Lung (tissue), 11 donors: ENCODE measurements at regions not wholly inside any gene's neighbourhood (a gene's known extent, or its start where the extent isn't known, plus 50 kb on each side); places are given as distances from the start of the nearest gene placed in this dataset.
"Not testable (repeated sequence)": the region's sequence is repeated elsewhere in the genome, so short reads cannot be mapped to it uniquely, and the experiment has no call there.

Source experiments
- ATAC-seq: fragments of 200-7000 bp; cut with Tn5 transposase; one replicate; pipeline ENCODE4 v1.9.1; 2020; ENCODE audit warnings: moderate number of reproducible peaks; ENCODE audit not compliant: insufficient read depth, low FRiP score
- DNase-seq, 3 donors: peaks; one replicate each; pipeline ENCODE4 v3.0.0-alpha.2; 2013 to 2017
- H3K27ac ChIP-seq, 2 donors: one replicate each; pipeline ENCODE4 v1.5.1; 2013; ENCODE audit warnings: mild to moderate bottlenecking in 2 of 2, moderate library complexity in 2 of 2, control low read depth in 1 of 2, inconsistent platforms in 1 of 2, low read depth in 1 of 2, low read length in 1 of 2
- H3K27me3 ChIP-seq, 3 donors: one replicate each; pipeline ENCODE4 v1.5.1; 2013; ENCODE audit warnings: low read length in 2 of 3; ENCODE audit not compliant: control insufficient read depth in 3 of 3, insufficient read depth in 3 of 3
- H3K36me3 ChIP-seq, 4 donors: one replicate each; pipeline ENCODE4 v1.5.1; 2013; ENCODE audit warnings: low read length in 4 of 4, mild to moderate bottlenecking in 1 of 4, moderate library complexity in 1 of 4; ENCODE audit not compliant: control insufficient read depth in 4 of 4, insufficient read depth in 4 of 4
- H3K4me1 ChIP-seq, 5 donors: one replicate each; pipeline ENCODE4 v1.5.1; 2013; ENCODE audit warnings: low read length in 5 of 5, mild to moderate bottlenecking in 2 of 5, moderate library complexity in 1 of 5; ENCODE audit not compliant: control insufficient read depth in 5 of 5, insufficient read depth in 5 of 5
- H3K4me3 ChIP-seq: one replicate; pipeline ENCODE4 v1.5.1; 2013; ENCODE audit warnings: mild to moderate bottlenecking, control low read depth, moderate library complexity
- H3K9ac ChIP-seq, 2 donors: one replicate each; pipeline ENCODE4 v1.5.1; 2013; ENCODE audit warnings: low read length in 2 of 2, control low read depth in 1 of 2; ENCODE audit not compliant: insufficient read depth in 1 of 2
- H3K9me3 ChIP-seq, 4 donors: one replicate each; pipeline ENCODE4 v1.5.1; 2013; ENCODE audit warnings: low read length in 3 of 4, mild to moderate bottlenecking in 1 of 4, moderate library complexity in 1 of 4; ENCODE audit not compliant: control insufficient read depth in 4 of 4, insufficient read depth in 3 of 4
- WGBS, 2 donors: extraction: QIAGEN DNeasy Blood & Tissue Kit; methylation state at CpG; one replicate each; pipeline ENCODE4 v1.1.7; 2013; 5-methylcytosine and 5-hydroxymethylcytosine counted together
- TF ChIP-seq, protein P1 (sequence below): IDR thresholded peaks from 2 replicates; pipeline ENCODE4 v1.5.1; 2012; ENCODE audit warnings: mild to moderate bottlenecking; ENCODE audit errors: control extremely low read depth, extremely low read depth
- donor health status: control.
- donor health status: control.
- donor health status: Bipolar disorder and iron deficiency.
- donor health status: healthy.
- donor health status: DM: yes; HTN: yes; CAD: no.

DNA sequence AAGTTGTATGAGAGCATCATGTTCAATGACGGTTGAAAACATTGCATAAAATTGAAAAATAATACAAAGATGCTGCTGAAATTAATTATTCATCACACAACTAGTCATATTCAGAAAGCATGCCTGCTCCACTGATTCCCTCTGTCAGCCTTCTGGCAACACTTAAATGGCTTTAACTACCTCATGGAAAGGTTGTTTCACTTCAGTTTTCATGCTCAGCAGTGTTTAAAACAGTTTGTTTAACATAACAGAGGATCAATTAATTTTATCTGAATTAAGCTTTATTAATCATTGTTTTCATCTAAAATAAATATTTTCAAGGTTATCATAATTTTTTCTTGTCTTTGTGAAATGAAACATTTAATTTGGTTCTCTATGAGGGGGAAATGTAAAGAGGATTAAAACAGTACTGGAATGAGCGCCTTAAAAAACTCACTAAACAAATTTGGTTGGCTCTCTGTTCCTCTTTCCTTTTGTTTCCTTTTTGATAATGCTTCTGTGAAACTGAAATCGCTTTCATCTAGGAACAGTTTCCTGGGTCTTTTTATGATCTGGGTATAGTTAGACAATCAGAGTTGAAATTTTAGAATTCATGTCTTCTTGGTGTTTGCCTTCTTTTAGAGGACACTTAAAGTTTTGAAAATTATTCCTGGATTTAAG, 427.4 kb downstream of the SH2D4B start:
- ATAC-seq, result no peak
- TF ChIP-seq, protein P1, sequence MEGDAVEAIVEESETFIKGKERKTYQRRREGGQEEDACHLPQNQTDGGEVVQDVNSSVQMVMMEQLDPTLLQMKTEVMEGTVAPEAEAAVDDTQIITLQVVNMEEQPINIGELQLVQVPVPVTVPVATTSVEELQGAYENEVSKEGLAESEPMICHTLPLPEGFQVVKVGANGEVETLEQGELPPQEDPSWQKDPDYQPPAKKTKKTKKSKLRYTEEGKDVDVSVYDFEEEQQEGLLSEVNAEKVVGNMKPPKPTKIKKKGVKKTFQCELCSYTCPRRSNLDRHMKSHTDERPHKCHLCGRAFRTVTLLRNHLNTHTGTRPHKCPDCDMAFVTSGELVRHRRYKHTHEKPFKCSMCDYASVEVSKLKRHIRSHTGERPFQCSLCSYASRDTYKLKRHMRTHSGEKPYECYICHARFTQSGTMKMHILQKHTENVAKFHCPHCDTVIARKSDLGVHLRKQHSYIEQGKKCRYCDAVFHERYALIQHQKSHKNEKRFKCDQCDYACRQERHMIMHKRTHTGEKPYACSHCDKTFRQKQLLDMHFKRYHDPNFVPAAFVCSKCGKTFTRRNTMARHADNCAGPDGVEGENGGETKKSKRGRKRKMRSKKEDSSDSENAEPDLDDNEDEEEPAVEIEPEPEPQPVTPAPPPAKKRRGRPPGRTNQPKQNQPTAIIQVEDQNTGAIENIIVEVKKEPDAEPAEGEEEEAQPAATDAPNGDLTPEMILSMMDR, result no peak
- Histone ChIP-seq H3K9me3 (no peaks in the 10 kb centered on the region), H3K27me3 (no peaks in the 10 kb centered on the region), H3K4me3 (no peak overlapping the region), H3K4me1 (no peaks in the 10 kb centered on the region), H3K9ac (no peak overlapping the region), H3K36me3 (no peaks in the 10 kb centered on the region), H3K27ac (no peak overlapping the region)
- no peak for DNase-seq
- WGBS, 2 donors, result 59 to 63% methylated on average over 3 of the region's 3 CpGs

DNA sequence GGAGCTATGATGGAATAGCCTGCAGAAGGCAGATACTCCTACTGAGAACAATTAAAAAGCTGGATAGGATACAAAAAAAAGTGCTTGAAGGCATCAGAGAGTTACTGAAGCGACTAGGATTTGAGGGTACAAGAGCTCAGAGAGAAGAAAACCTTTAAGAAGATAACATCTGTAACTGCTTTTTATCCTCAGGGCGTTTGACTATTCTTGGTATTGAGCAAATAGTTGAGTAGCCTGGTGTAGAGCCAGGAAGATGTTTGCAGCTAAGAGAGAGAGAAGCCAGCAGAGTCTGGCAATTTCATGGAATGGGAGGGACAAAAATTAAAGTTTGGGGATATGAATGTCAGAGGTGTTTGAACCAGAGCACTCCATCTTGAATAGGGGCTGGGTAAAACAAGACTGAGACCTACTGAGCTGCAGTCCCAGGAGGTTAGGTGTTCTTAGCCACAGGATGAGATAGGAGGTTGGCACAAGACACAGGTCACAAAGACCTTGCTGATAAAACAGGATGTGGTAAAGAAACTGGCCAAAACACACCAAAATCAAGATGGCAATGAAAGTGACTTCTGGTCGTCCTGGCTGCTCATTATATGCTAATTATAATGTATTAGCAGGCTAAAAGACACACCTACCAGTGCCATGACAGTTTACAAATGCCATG, 428.8 kb downstream of the SH2D4B start:
- Histone ChIP-seq H3K36me3 (no peaks in the 10 kb centered on the region), H3K27ac (no peak overlapping the region), H3K9me3 (no peaks in the 10 kb centered on the region), H3K4me3 (no peak overlapping the region), H3K9ac (no peak overlapping the region), H3K27me3 (no peaks in the 10 kb centered on the region), H3K4me1 (no peaks in the 10 kb centered on the region)
- no peak for ATAC-seq
- TF ChIP-seq, protein P1, result no peak
- 55 to 78% methylated on average over 3 of the region's 3 CpGs for WGBS, 2 donors
- DNase-seq, result no peak

DNA sequence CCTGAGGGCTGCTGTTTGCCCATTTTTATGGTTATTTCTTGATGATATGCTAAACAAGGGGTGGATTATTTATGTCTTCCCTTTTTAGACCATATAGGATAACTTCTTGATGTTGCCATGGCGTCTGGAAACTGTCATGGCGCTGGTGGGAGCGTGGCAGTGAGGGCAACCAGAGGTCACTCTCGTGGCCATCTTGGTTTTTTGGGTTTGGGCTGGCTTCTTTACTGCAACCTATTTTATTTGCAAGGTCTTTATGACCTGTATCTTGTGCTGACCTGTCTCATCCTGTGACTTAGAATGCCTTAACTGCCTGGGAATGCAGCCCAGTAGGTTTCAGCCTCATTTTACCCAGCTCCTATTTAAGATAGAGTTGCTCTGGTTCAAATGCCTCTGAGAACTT, 429.7 kb downstream of the SH2D4B start:
- WGBS, 2 donors, result 88% methylated on average over 4 of the region's 4 CpGs
- not testable (repeated sequence) for H3K27ac ChIP-seq, DNase-seq, H3K27me3 ChIP-seq, ATAC-seq, H3K9me3 ChIP-seq, H3K4me1 ChIP-seq, H3K4me3 ChIP-seq, H3K36me3 ChIP-seq, H3K9ac ChIP-seq

DNA sequence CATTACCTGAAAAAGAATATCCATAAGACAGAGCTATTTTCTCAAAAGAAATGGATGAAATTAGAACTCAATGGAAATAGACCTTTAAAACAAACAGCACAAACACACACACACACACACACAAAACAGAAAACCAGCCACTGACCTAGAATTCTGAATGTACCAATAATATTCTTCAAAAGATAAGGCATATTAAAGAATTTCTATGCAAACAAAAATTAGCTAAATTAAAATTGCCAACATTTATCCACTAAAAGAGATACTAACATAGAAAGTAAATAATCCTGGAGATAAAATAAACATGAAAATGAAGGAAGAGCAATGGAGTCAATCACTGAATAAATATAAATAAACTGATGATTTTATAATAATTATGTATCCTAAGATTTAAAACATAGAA, 431.2 kb downstream of the SH2D4B start:
- ATAC-seq (no peak), DNase-seq (no peak)
- Histone ChIP-seq H3K4me1 (no peaks in the 10 kb centered on the region), H3K27ac (no peak overlapping the region), H3K4me3 (no peak overlapping the region), H3K9me3 (no peaks in the 10 kb centered on the region), H3K9ac (no peak overlapping the region), H3K27me3 (no peaks in the 10 kb centered on the region), H3K36me3 (no peaks in the 10 kb centered on the region)
- TF ChIP-seq, protein P1, result no peak
